Adrenal gland (tissue), 9 donors: ENCODE measurements at regions not wholly inside any gene's neighbourhood (a gene's known extent, or its start where the extent isn't known, plus 50 kb on each side); places are given as distances from the start of the nearest gene placed in this dataset.

Experiments used
- DNase-seq, 7 donors: peaks; one replicate each; pipeline ENCODE4 v3.0.0-alpha.2; 2019 to 2020
- H3K27ac ChIP-seq, 5 donors: fragments of 200-600 bp; sonication (generic) in 4 of 5; 1 replicate in 3 of 5; 2 replicates in 2 of 5; pipeline versions ENCODE4 v1.5.1 to v1.8.0; 2016 to 2020; ENCODE audit warnings: mild to moderate bottlenecking in 1 of 5
- H3K27me3 ChIP-seq: fragments of 200-600 bp; 2 replicates; pipeline ENCODE4 v1.8.0; 2021
- H3K36me3 ChIP-seq, 2 donors: fragments of 200-600 bp; replicated peaks in 1 of 2; 1 replicate in 1 of 2; 2 replicates in 1 of 2; pipeline versions ENCODE4 v1.5.1 to v1.8.0; 2018 to 2022
- H3K4me1 ChIP-seq, 2 donors: fragments of 200-600 bp; replicated peaks in 1 of 2; 1 replicate in 1 of 2; 2 replicates in 1 of 2; pipeline versions ENCODE4 v1.5.1 to v1.8.0; 2018 to 2021
- H3K4me3 ChIP-seq, 4 donors: fragments of 200-600 bp; sonication (generic) in 3 of 4; one replicate each; pipeline ENCODE4 v1.5.1; 2016 to 2018
- H3K9me3 ChIP-seq, 3 donors: fragments of 200-600 bp; sonication (generic) in 1 of 3; replicated peaks in 1 of 3; 1 replicate in 2 of 3; 2 replicates in 1 of 3; pipeline versions ENCODE4 v1.5.1 to v1.8.0; 2016 to 2021
- CTCF ChIP-seq, 6 experiments: fragments of 450-650 bp in 4 of 6; fragments of 200-600 bp in 2 of 6; sonication (generic) in 1 of 6; IDR thresholded peaks; 1 replicate in 5 of 6; 2 replicates in 1 of 6; pipeline versions ENCODE4 v1.5.1 to v1.8.0; 2016 to 2021; ENCODE audit warnings: antibody characterized with exemption in 6 of 6, mild to moderate bottlenecking in 2 of 6, moderate library complexity in 1 of 6
- POLR2A ChIP-seq, 2 donors: fragments of 450-650 bp; IDR thresholded peaks; one replicate each; pipeline ENCODE4 v1.6.1; 2017; ENCODE audit warnings: antibody characterized with exemption in 2 of 2, mild to moderate bottlenecking in 2 of 2, moderate library complexity in 1 of 2
- WGBS, 4 donors: extraction: QIAGEN DNeasy Blood & Tissue Kit in 2 of 4; methylation state at CpG; one replicate each; pipeline versions ENCODE4 v1.1.5 to v1.1.7; 2013 to 2017; 5-methylcytosine and 5-hydroxymethylcytosine counted together
- intact Hi-C, 2 donors: fragments of 100-400 bp; cut with DNase I; formaldehyde crosslinking; loops; one replicate each; pipeline versions ENCODE4 v1.14.1 to v1.15.0; 2022 to 2023
- donor health status: healthy with polysubstance abuse.
- donor health status: Bipolar disorder and iron deficiency.
- donor health status: DM: yes; HTN: yes; CAD: no.
- donor health status: DM: no; HTN: no; CAD: no.
- donor health status: DM: no; HTN: no; CAD: no.

- Histone ChIP-seq H3K27ac (no peak overlapping the region), H3K4me1 (no peaks in the 10 kb centered on the region), H3K4me3 (no peak overlapping the region), H3K36me3 (no peaks in the 10 kb centered on the region), H3K27me3 (no peaks in the 10 kb centered on the region), H3K9me3 (no peaks in the 10 kb centered on the region)
- DNase-seq = no peak
- TF ChIP-seq POLR2A (IDR thresholded peaks at IDR 0.05) (no peak), CTCF (IDR thresholded peaks at IDR 0.05) (no peak)
- intact Hi-C loops = no loop called here
- 38 to 47% (median 44%) methylated on average over 3 of the region's 3 CpGs for WGBS, 4 donors
Observed at GRCh38 chr17:54760836-54761235, 139.8 kb upstream of the TOM1L1 start.

- H3K4me3 ChIP-seq = no peak overlapping the region
- H3K27me3 ChIP-seq = no peaks in the 10 kb centered on the region
- TF ChIP-seq POLR2A (IDR thresholded peaks at IDR 0.05) (no peak), CTCF (IDR thresholded peaks at IDR 0.05) (no peak)
- no peak overlapping the region for H3K27ac ChIP-seq
- 21 to 40% (median 26%) methylated on average over 2 of the region's 2 CpGs for WGBS, 4 donors
- intact Hi-C loops = no loop called here
- H3K4me1 ChIP-seq = no peaks in the 10 kb centered on the region
- peak in 4 of 7 donors; percentile 14 to 38 (median 24) for DNase-seq
- H3K36me3 ChIP-seq = no peaks in the 10 kb centered on the region
- H3K9me3 ChIP-seq = no peaks in the 10 kb centered on the region
Observed at GRCh38 chr17:54770836-54771235, 129.8 kb upstream of the TOM1L1 start.

GRCh38 chr17:54771409-54771915 is 129.2 kb upstream of the TOM1L1 start:
- Histone ChIP-seq H3K27me3 (no peaks in the 10 kb centered on the region), H3K36me3 (no peaks in the 10 kb centered on the region), H3K4me1 (no peaks in the 10 kb centered on the region), H3K9me3 (no peaks in the 10 kb centered on the region), H3K27ac (no peak overlapping the region), H3K4me3 (no peak overlapping the region)
- TF ChIP-seq POLR2A (IDR thresholded peaks at IDR 0.05) (no peak), CTCF (IDR thresholded peaks at IDR 0.05) (no peak)
- intact Hi-C loops = no loop called here
- no peak for DNase-seq
- WGBS, 4 donors = 44 to 59% (median 50%) methylated on average over 1 of the region's 1 CpG

- no peaks in the 10 kb centered on the region for H3K9me3 ChIP-seq
- no peaks in the 10 kb centered on the region for H3K4me1 ChIP-seq
- H3K4me3 ChIP-seq = no peak overlapping the region
- H3K36me3 ChIP-seq = no peaks in the 10 kb centered on the region
- H3K27ac ChIP-seq = no peak overlapping the region
- no peak for DNase-seq
- TF ChIP-seq CTCF (IDR thresholded peaks at IDR 0.05) (no peak), POLR2A (IDR thresholded peaks at IDR 0.05) (no peak)
- no peaks in the 10 kb centered on the region for H3K27me3 ChIP-seq
- WGBS, 4 donors = 72 to 77% (median 74%) methylated on average over 2 of the region's 2 CpGs
- intact Hi-C loops = no loop called here
Observed at GRCh38 chr17:54780238-54780637, 120.4 kb upstream of the TOM1L1 start.
